Pancreas (tissue), 10 donors: ENCODE measurements at regions not wholly inside any gene's neighbourhood (a gene's known extent, or its start where the extent isn't known, plus 50 kb on each side); places are given as distances from the start of the nearest gene placed in this dataset.
"Not testable (repeated sequence)": the region's sequence is repeated elsewhere in the genome, so short reads cannot be mapped to it uniquely, and the experiment has no call there.

Source experiments
- ATAC-seq, 4 donors: fragments of 200-7000 bp; cut with Tn5 transposase; one replicate each; pipeline versions ENCODE4 v1.8.0 to v1.9.1; 2020; ENCODE audit warnings: mild to moderate bottlenecking in 4 of 4, moderate library complexity in 4 of 4
- DNase-seq, 6 donors: peaks; one replicate each; pipeline ENCODE4 v3.0.0-alpha.2; 2020
- FAIRE-seq: peaks from 2 replicates; lab custom pipeline; 2012; peaks lifted over from hg19 to GRCh38; lab: Jason Lieb, UNC
- H3K27ac ChIP-seq, 4 donors: fragments of 200-600 bp; sonication (generic); 1 replicate in 3 of 4; 2 replicates in 1 of 4; pipeline versions ENCODE4 v1.5.0 to v1.8.0; 2020
- H3K27me3 ChIP-seq, 4 donors: fragments of 200-600 bp; one replicate each; pipeline ENCODE4 v1.8.0; 2021
- H3K36me3 ChIP-seq, 3 donors: fragments of 200-600 bp; sonication (generic) in 1 of 3; one replicate each; pipeline versions ENCODE4 v1.5.0 to v1.8.0; 2020 to 2021
- H3K4me1 ChIP-seq, 3 donors: fragments of 200-600 bp; one replicate each; pipeline ENCODE4 v1.8.0; 2021
- H3K4me3 ChIP-seq, 4 donors: fragments of 200-600 bp; sonication (generic) in 2 of 4; one replicate each; pipeline versions ENCODE4 v1.5.0 to v1.8.0; 2020 to 2021
- H3K9me3 ChIP-seq, 4 donors: fragments of 200-600 bp; one replicate each; pipeline ENCODE4 v1.8.0; 2021
- WGBS, 2 donors: extraction: QIAGEN DNeasy Blood & Tissue Kit; methylation state at CpG; one replicate each; pipeline ENCODE4 v1.1.7; 2013; 5-methylcytosine and 5-hydroxymethylcytosine counted together
- intact Hi-C, 3 donors: fragments of 100-400 bp; cut with DNase I; formaldehyde crosslinking; loops; one replicate each; pipeline versions ENCODE4 v1.11.1 to v1.14.2; 2022
- TF ChIP-seq, protein P1 (sequence below), 4 donors: fragments of 200-600 bp; sonication (generic) in 3 of 4; IDR thresholded peaks; one replicate each; pipeline versions ENCODE4 v1.5.0 to v1.8.0; 2021; ENCODE audit warnings: antibody characterized with exemption in 4 of 4
- donor health status: healthy with polysubstance abuse.
- donor health status: DM: no; HTN: no; CAD: no; lungs with moderate emphysema.
- donor health status: DM: no; HTN: no; CAD: no.
- donor health status: control.
- donor health status: control.
- donor health status: Bipolar disorder and iron deficiency.
- donor health status: DM: yes; HTN: yes; CAD: no.
- donor health status: DM: no; HTN: no; CAD: no.
- donor health status: DM: no; HTN: no; CAD: no.
- donor health status: DM: yes; HTN: yes; CAD: no.

GRCh38 chr16:88128556-88128955, 177.3 kb downstream of the BANP start:
- FAIRE-seq, result no peak
- WGBS, 2 donors, result 65 to 74% methylated on average over 8 of the region's 8 CpGs
- Histone ChIP-seq H3K4me3 (no peak overlapping the region), H3K36me3 (no peaks in the 10 kb centered on the region), H3K27me3 (no peaks in the 10 kb centered on the region), H3K27ac (no peak overlapping the region), H3K4me1 (no peaks in the 10 kb centered on the region), H3K9me3 (no peaks in the 10 kb centered on the region)
- intact Hi-C loops, result no loop called here
- no peak for ATAC-seq
- TF ChIP-seq, protein P1, sequence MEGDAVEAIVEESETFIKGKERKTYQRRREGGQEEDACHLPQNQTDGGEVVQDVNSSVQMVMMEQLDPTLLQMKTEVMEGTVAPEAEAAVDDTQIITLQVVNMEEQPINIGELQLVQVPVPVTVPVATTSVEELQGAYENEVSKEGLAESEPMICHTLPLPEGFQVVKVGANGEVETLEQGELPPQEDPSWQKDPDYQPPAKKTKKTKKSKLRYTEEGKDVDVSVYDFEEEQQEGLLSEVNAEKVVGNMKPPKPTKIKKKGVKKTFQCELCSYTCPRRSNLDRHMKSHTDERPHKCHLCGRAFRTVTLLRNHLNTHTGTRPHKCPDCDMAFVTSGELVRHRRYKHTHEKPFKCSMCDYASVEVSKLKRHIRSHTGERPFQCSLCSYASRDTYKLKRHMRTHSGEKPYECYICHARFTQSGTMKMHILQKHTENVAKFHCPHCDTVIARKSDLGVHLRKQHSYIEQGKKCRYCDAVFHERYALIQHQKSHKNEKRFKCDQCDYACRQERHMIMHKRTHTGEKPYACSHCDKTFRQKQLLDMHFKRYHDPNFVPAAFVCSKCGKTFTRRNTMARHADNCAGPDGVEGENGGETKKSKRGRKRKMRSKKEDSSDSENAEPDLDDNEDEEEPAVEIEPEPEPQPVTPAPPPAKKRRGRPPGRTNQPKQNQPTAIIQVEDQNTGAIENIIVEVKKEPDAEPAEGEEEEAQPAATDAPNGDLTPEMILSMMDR (IDR thresholded peaks at IDR 0.05), result no peak
- DNase-seq, result no peak

- 53 to 66% methylated on average over 13 of the region's 13 CpGs for WGBS, 2 donors
- intact Hi-C loops, H3K27me3 ChIP-seq, H3K27ac ChIP-seq, H3K4me1 ChIP-seq, ATAC-seq, H3K36me3 ChIP-seq, H3K4me3 ChIP-seq, FAIRE-seq, H3K9me3 ChIP-seq: not testable (repeated sequence)
- peak in 1 of 6 donors; percentile 2 for DNase-seq
These were observed 177.9 kb downstream of the BANP start for GRCh38 chr16:88129133-88129532.

GRCh38 chr16:88130016-88130415, 178.8 kb downstream of the BANP start:
- H3K27ac ChIP-seq, result no peak overlapping the region
- H3K9me3 ChIP-seq, result no peaks in the 10 kb centered on the region
- WGBS, 2 donors, result 75 to 82% methylated on average over 22 of the region's 22 CpGs
- no peaks in the 10 kb centered on the region for H3K36me3 ChIP-seq
- TF ChIP-seq, protein P1 (IDR thresholded peaks at IDR 0.05), result no peak
- FAIRE-seq (no peak), ATAC-seq (no peak), DNase-seq (peak in 1 of 6 donors; percentile 19)
- H3K27me3 ChIP-seq, result no peaks in the 10 kb centered on the region
- no peak overlapping the region for H3K4me3 ChIP-seq
- H3K4me1 ChIP-seq, result no peaks in the 10 kb centered on the region
- intact Hi-C loops, result no loop called here

DNA sequence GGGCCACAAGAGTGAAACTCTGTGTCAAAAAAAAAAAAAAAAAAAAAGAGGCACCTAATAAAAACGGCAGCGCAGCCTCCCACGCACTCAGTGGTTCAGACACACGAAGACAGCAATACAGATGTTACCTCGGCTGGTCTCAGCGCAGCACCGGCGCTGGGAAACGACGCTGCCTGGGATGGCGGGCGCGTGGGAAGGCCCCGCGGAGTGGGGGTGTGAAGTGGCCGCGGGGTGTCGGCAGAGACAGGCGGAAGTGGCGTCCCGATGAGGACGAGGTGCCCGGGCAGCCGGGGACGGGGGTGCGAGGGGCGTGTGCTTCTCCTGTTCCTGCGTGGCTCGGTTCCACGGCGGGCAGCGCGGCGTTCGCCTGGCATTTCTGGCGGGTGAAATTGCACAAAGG, 179.4 kb downstream of the BANP start:
- Histone ChIP-seq H3K9me3 (no peaks in the 10 kb centered on the region), H3K36me3 (no peaks in the 10 kb centered on the region), H3K4me3 (no peak overlapping the region), H3K4me1 (no peaks in the 10 kb centered on the region), H3K27ac (no peak overlapping the region), H3K27me3 (no peaks in the 10 kb centered on the region)
- TF ChIP-seq, protein P1 (IDR thresholded peaks at IDR 0.05), result no peak
- WGBS, 2 donors, result 84 to 89% methylated on average over 34 to 36 of the region's 36 CpGs
- no peak for ATAC-seq
- DNase-seq, result peak in 1 of 6 donors; percentile 35
- no peak for FAIRE-seq
- intact Hi-C loops, result no loop called here

- H3K4me1 ChIP-seq, result no peaks in the 10 kb centered on the region
- FAIRE-seq, result no peak
- no peaks in the 10 kb centered on the region for H3K27me3 ChIP-seq
- intact Hi-C loops, result no loop called here
- H3K27ac ChIP-seq, result no peak overlapping the region
- no peaks in the 10 kb centered on the region for H3K9me3 ChIP-seq
- TF ChIP-seq, protein P1 (IDR thresholded peaks at IDR 0.05), result no peak
- H3K4me3 ChIP-seq, result no peak overlapping the region
- ATAC-seq, result no peak
- DNase-seq, result no peak
- 60 to 63% methylated on average over 15 of the region's 15 CpGs for WGBS, 2 donors
- no peaks in the 10 kb centered on the region for H3K36me3 ChIP-seq
These were observed 180.0 kb downstream of the BANP start for GRCh38 chr16:88131256-88131655.
